Esophagus squamous epithelium (tissue), 4 donors: ENCODE measurements at regions not wholly inside any gene's neighbourhood (a gene's known extent, or its start where the extent isn't known, plus 50 kb on each side); places are given as distances from the start of the nearest gene placed in this dataset.

Source experiments
- CTCF ChIP-seq, 6 experiments: fragments of 450-650 bp in 4 of 6; fragments of 200-600 bp in 2 of 6; sonication (generic) in 2 of 6; IDR thresholded peaks; one replicate each; pipeline ENCODE4 v1.5.1; 2016 to 2019; ENCODE audit warnings: antibody characterized with exemption in 6 of 6, mild to moderate bottlenecking in 4 of 6, moderate library complexity in 4 of 6
- POLR2A ChIP-seq, 4 donors: fragments of 450-650 bp; IDR thresholded peaks; one replicate each; pipeline ENCODE4 v1.6.1; 2017; ENCODE audit warnings: antibody characterized with exemption in 4 of 4, mild to moderate bottlenecking in 4 of 4, moderate library complexity in 3 of 4

DNA sequence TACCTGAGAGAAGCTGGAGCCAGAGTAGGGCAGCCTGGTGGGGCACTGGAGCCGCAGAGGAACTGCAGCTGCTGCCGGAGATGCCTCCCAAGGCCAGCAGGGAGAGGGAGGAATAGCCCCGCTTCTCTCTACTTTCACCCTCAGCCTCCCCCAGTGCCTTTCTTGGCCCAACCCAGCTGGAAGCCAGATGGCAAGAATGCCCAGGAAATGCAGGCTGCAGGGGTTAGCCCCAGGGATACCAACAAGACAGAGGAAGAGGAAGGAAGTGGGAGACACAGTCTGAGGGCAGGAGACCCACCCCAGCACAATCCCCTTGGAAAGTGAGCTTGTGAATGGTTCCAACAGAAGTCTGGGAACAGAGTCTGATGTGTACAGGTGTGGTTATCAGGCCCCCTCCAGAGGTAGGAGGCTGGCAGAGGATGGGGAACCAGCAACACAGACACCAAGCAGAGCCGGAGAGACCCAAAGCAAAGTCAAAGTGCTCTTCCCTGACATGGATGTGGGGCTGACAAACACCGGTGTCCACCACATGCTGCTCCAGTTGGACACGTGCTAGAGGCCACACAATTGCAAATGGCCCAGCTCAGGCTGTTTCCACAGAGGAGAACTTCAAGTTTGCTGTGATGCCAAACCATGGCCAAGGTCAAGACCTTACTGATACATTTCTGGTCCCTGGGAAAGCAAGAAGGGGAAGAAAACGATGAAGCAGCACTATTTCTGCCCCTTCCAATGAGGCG is 418.8 kb upstream of the PROK2 start:
- TF ChIP-seq CTCF (IDR thresholded peaks at IDR 0.05) (no peak), POLR2A (IDR thresholded peaks at IDR 0.05) (no peak)
